Fibroblast of skin of abdomen (primary cell): ENCODE measurements at regions not wholly inside any gene's neighbourhood (a gene's known extent, or its start where the extent isn't known, plus 50 kb on each side); places are given as distances from the start of the nearest gene placed in this dataset.

Experiments
- DNase-seq: peaks from one replicate; pipeline ENCODE4 v3.0.0-alpha.2; 2013

DNA sequence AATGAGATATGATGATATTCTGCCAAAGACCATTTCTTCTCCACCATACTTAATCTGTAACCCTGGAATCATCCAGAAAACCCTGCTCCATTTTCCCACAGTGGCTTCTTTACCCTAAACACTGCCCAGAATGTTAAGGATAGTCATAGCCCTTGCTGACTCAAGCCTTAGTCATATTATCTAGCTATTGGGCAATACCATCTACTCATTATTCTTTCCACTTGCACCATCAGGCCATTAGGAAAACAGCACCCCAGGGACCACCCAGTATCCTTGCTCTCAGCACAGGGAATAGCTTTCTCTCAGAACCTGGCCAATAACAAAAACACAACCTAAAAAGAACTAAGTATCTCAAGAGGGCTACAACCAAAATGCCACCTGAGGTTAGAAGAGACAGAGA, 445.7 kb upstream of the SLC14A2 start:
- peak; percentile 92 for DNase-seq

GRCh38 chr18:45171679-45172191, 443.5 kb upstream of the SLC14A2 start:
- peak; percentile 53 for DNase-seq

DNA sequence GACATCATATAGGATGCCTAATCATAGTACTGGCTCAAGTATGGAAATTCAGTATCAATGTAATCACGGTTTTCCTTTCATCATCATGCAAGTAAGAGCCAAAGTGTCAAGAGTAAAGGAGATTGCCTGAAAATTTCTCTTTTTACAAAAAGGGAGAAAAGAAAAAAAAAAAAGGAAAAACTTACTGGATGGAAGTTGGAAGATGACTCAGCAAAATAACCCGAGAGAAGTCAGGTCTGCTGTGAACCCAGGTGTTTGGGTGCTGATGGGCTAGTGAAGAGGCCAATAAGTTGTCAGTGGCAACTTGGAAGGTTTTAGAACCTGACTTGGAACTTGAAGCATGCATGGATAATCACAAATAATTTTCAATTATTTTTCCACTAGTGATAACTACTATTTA, 441.9 kb upstream of the SLC14A2 start:
- DNase-seq, result no peak

- no peak for DNase-seq
Observed at GRCh38 chr18:45173799-45174519, 441.3 kb upstream of the SLC14A2 start.

GRCh38 chr18:45174629-45175136, 440.6 kb upstream of the SLC14A2 start:
- DNase-seq, result no peak

DNA sequence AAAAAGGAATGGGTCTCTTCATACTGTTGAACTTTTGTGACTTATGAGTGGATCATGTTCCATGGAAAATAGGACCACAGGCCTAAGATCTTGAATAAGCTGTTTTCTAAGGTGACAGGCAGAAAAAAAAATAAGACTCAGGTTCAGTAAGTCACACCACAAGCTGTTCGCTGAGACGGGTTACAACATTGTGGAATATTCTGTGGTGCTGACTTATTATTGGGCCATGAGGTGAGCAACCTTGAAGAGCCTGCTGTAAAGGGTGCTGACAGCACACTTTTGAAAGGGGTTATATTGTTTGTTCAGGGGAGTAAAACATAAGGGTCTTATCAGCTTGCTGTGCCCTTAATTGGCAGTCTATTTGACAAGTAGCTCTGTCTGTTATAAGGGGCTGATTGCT, 439.8 kb upstream of the SLC14A2 start:
- DNase-seq, result no peak

GRCh38 chr18:45186832-45187231, 428.4 kb upstream of the SLC14A2 start:
- DNase-seq, result no peak

- no peak for DNase-seq
Observed at GRCh38 chr18:45191795-45192194, 423.5 kb upstream of the SLC14A2 start.

GRCh38 chr18:45197526-45197970, 417.7 kb upstream of the SLC14A2 start:
- peak; percentile 52 for DNase-seq

DNA sequence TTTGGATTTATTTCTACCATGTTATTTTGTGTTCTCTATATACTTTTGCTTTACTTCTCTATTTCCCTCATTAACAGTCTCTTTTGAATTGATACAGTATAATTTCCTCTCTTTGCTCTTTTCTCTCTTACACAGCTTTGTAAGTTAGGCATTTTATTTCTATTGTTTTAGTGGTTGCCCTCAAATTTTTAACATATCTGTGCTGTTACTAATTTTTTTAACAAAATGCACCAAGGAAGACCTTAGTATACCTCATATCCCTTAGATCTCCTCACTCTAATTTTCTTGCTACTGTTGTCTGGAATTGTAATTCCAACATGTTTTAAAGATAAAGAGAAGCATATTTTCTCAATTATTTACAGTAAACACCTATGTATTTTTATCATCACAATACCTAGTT, 416.8 kb upstream of the SLC14A2 start:
- DNase-seq, result no peak

- DNase-seq, result no peak
Observed at GRCh38 chr18:45201029-45201428, 414.2 kb upstream of the SLC14A2 start.

- no peak for DNase-seq
Observed at GRCh38 chr18:45201489-45201888, 413.8 kb upstream of the SLC14A2 start.

GRCh38 chr18:45202061-45202460, 413.2 kb upstream of the SLC14A2 start:
- DNase-seq, result no peak

DNA sequence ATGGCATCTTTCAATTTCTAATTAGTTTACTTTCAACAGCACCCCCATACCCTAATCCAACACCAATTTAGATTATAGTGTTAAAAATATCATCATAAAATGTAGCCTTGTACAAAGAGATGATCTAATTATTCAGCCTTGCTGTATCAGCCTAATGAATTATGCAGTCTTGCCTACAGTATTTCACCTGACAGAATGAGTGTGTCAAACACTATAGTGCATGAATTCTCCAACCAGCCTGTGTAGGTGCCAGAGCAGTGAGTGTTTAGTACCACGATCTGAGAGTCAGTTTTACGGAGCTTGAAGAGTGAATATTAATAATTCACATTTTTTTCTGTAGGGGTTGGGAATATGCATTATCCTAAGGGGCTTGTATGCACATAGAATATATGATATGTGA, 411.6 kb upstream of the SLC14A2 start:
- no peak for DNase-seq

DNA sequence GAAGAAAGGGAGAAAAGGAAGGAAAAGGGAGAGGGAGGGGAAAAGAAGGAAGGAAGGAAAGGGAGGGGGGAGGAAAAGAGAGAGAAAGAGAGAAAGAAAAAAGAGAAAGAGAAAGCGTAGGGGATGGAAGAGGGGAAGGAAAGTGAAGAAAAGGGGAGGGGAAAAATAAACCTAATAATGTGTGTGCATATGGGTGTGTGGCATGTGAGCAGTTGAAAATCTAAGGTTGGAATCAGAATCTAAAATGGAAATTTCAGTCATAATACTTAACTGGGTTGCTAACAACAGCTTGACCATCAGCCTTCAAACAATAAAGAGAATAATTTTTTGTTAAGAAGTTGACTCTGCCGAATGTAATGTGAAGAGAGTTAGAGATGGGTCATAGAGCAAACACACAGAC, 407.9 kb upstream of the SLC14A2 start:
- DNase-seq, result no peak

- no peak for DNase-seq
Observed at GRCh38 chr18:45208164-45208563, 407.1 kb upstream of the SLC14A2 start.

DNA sequence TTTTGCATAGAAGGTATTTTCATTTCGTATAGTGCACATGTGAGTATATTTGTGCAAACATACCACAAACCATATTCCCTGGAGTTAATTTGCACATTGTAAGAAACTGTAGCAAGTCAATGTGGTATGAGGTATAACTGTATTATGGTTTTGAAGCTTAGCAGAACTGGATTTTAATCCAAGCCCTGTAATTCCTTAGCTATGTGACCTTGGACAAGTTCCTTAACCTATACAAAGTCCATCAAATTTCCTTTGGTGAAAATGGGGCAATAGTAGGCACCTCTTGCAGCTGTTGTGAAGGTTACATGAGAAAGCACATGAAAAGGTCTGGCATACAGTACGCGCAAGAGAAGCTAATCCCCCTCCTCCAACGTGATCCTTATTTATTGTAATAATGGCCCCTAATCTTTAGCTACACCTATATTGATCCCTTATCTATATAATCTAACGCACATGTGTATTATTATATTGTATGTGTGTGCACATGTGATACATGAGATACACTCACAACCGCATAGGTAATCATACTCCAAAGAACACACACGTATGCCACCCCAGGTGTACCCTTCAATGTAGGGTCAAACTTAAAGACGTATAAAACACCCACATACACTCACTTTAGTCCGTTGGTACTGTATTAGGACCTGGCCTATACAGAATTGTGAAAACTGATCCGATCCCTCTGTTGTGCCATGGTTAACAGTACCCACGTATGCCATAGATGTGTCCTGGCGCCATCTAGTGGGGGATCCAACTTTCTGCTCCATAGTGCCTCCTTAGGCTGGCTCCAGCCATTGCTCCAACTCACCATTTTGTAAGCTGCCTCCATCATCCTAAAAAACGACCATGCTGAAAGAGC, 402.9 kb upstream of the SLC14A2 start:
- peak; percentile 76 for DNase-seq

DNA sequence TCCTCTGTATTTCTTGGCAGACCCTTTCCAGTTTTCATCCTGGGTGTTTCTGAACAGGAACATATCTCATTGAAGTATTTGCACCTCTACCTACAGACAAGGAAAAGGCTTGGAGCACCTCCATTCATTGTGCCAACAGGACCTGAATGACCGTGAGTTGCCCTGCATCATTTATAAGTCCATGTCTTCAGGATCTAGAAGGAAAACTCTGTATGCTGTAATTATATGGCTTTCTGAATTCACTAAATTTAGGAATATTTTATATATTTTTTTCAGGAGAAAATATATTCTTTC, 402.3 kb upstream of the SLC14A2 start:
- DNase-seq, result no peak

- no peak for DNase-seq
Observed at GRCh38 chr18:45218436-45218835, 396.8 kb upstream of the SLC14A2 start.

- peak; percentile 74 for DNase-seq
Observed at GRCh38 chr18:45221363-45221762, 393.9 kb upstream of the SLC14A2 start.

- DNase-seq, result no peak
Observed at GRCh38 chr18:45222180-45222579, 393.1 kb upstream of the SLC14A2 start.

DNA sequence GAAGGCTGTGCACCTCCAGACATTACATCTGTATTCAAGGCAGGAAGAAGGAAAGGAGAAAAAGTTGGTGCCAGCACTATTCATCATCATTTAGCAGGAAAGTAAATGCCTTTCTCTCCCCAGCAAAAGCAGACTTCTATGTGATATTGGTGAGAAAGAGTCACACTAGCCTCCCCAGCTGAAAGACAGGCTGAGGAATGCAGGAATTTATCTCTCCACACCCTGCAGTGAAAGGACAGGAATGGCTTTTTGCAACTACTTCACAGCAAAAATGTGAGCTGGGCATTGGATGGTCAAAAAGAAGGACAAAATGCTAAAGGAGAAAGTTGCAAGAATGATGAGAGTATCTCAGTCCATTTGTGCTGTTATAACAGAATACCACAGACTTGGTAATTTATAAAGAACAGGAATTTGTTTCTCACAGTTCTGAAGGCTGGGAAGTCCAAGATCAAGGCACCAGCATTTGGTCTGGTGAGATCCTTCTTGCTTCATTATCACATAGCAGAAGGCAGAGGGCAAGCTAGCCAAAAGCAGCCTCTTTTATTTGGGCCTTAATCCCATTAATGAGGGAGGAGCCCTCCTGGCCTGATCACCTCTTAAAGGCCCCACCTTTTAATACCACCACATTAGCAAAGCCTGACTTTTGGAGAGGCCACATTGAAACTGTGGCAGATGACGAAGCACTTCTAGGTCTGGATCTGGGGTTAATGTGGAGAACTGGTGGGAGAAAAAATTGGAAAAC, 388.1 kb upstream of the SLC14A2 start:
- peak; percentile 31 for DNase-seq

- peak; percentile 20 for DNase-seq
Observed at GRCh38 chr18:45228796-45229388, 386.4 kb upstream of the SLC14A2 start.
